GM12874 (cell line): ENCODE measurements at regions not wholly inside any gene's neighbourhood (a gene's known extent, or its start where the extent isn't known, plus 50 kb on each side); places are given as distances from the start of the nearest gene placed in this dataset.

ENCODE experiments used
- TF ChIP-seq, protein P1 (sequence below): IDR thresholded peaks from 2 replicates; pipeline ENCODE4 v1.5.1; 2011; ENCODE audit warnings: low read depth, mild to moderate bottlenecking, control low read depth, low read length, moderate library complexity; ENCODE audit not compliant: insufficient read depth

DNA sequence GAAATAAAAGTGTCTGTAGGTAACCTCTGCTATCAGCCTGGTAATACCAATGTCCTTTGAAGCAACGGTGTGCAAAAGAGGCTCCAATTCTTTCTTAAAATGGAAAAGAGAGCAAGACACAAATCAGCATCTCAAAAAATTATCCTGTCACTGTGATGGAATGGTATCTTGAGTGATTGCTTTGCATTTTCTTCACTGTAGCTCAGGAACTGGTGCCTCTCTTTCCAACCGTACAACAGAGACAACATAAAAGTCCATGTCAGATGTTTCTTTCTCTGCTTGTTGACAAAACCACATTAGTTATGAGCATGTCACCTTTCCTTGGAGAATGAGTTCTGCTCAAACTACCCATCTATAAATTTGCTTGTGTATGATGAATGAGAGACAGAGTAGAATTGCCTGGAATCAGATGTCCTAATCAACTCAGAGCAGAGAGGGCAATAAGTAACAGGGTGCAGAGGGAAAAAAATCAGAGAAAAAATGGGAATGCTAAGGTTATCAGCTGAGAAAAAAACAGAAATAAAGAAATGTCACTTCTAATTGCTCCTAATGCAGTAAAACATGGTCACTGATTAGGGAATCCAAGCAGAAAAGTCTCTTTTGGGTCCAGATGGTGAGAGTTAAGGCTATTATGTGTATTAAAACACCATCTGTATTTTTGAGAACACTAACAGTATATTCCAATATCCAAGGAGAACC is 465.0 kb upstream of the ATP2B1 start:
- TF ChIP-seq, protein P1, sequence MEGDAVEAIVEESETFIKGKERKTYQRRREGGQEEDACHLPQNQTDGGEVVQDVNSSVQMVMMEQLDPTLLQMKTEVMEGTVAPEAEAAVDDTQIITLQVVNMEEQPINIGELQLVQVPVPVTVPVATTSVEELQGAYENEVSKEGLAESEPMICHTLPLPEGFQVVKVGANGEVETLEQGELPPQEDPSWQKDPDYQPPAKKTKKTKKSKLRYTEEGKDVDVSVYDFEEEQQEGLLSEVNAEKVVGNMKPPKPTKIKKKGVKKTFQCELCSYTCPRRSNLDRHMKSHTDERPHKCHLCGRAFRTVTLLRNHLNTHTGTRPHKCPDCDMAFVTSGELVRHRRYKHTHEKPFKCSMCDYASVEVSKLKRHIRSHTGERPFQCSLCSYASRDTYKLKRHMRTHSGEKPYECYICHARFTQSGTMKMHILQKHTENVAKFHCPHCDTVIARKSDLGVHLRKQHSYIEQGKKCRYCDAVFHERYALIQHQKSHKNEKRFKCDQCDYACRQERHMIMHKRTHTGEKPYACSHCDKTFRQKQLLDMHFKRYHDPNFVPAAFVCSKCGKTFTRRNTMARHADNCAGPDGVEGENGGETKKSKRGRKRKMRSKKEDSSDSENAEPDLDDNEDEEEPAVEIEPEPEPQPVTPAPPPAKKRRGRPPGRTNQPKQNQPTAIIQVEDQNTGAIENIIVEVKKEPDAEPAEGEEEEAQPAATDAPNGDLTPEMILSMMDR: no peak

DNA sequence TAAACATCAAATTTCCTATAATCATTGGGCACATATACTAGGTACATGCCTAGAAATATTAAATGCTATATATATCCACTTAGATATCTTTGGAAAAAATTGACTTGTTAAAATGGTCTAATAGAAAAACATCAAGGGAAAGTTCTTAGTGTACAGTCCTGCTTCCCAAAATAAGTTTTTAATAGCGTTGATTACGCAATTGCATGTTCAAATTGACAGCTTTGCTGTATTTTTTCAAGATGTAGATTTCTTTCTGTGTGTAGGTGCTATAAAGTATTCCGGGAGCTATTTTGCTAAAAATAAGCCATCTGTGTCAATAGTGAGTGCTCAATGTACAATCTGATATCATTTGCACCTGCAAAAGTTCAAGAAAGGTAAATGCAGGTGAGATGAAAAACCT is 463.9 kb upstream of the ATP2B1 start:
- TF ChIP-seq, protein P1: no peak

DNA sequence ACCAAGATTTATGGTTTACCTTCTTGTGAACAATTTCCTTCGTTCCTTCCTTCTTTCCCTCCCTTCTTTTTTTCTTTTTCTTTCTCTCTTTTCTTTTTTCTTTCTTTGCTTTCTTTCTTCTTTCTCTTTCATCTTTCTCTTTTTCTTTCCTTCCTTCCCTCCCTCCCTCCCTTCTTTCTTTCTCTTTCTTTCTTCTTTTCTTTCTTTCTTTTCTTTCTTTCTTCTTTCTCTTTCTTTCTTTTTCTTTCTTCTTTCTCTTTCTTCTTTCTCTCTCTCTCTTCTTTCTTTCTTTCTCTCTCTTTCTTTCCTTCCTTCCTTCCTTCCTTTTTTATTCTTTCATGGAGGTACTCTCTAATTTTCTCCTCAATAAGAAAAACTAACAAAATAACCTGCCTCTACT is 462.1 kb upstream of the ATP2B1 start:
- TF ChIP-seq, protein P1: no peak

DNA sequence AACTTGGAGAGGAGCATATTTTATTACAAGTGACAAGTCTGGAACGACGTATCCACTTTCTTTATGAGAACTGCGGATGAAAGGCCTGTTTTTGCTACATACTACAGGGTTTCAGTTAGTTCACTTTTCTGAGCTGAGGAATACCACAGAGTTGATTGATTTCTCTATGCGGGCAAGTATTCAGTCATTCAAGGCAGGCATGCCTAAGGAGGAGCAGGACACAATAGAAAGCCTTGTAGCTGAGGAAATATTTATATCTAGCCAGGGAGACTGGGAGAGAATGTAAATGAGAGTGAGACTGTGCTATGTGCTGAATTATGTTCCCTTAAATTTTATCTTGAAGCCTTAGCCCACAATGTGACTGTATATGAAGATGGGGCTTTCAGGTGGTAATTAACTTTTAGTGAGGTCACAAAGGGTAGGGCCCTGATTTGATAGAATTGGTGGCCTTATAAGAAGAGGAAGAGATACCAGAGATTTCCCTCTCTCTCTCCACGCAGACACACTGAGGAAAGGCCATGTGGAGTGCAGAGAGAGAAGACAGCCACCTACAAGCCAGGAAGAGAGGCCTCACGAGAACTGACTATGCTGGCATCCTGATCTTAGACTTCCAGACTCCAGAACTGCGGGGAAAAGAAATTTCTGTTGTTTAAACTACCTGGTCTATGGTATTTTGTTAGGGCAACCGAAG is 459.0 kb upstream of the ATP2B1 start:
- TF ChIP-seq, protein P1: no peak

DNA sequence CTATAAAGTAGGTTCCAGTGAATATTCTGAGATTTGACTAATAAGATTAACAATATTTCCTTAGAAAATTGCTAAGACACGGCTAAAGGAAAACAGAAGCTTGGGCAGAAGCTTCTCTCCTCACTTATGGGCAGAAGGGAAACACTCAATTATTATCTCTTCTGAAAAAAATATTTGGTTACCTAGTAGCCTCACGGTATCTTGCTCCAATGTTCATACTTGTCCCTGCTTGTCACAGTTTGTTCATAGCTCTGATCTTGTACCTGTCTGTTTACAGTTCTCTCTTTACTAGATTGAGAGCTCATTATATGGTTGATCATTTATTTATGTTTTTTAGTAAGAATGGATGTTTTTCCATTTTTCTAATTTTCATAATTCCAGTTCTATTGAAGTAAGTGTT is 458.0 kb upstream of the ATP2B1 start:
- TF ChIP-seq, protein P1: no peak

DNA sequence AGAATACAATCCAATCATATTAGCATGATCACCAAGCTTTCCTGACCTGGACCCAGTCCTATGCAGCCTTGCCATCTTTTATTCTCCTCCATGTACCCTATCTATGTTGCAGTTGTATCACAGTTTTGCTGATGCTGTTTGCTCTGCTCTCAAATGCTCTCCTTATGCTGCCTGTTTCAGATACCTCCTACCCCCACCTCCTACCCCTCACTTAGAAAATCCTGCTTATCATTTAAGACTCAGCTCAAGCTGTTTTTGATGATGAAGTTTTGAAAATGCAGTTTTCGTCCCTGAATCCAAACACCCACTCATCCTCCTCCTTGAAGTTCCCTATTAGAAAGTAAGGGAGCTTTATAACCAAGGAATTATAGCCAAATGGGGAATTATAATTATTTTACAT is 457.4 kb upstream of the ATP2B1 start:
- TF ChIP-seq, protein P1: no peak

DNA sequence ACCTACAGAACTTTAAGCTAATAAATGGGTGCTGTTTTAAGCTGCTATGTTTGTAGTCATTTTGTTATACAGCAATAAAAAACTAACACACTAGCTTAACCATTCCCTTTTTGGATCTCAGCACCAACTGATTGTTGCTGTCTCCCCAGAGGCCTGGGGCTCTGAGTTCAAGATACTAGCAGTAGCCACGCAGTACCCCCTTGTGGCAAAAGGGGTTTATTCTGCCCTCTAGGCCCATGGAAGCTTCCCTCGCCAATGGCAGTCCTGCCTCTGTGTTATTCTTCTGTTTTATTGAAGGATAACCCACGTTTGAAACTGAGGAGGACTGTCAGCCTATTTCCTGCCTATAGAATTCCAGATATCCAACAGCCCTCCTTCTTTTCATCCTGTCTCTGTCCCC is 455.3 kb upstream of the ATP2B1 start:
- TF ChIP-seq, protein P1: 0 out of 2 replicates have a peak, but pooled peaks have one; percentile 7
